Upper lobe of left lung (tissue), 6 donors: ENCODE measurements at regions not wholly inside any gene's neighbourhood (a gene's known extent, or its start where the extent isn't known, plus 50 kb on each side); places are given as distances from the start of the nearest gene placed in this dataset.

Experiments used
- ATAC-seq, 2 donors: fragments of 200-7000 bp; cut with Tn5 transposase; one replicate each; pipeline ENCODE4 v1.9.1; 2022; ENCODE audit warnings: mild to moderate bottlenecking in 2 of 2, moderate library complexity in 2 of 2; ENCODE audit not compliant: low FRiP score in 2 of 2
- DNase-seq, 2 donors: peaks; one replicate each; pipeline ENCODE4 v3.0.0-alpha.2; 2019 to 2020
- H3K27ac ChIP-seq, 4 donors: fragments of 200-600 bp; sonication (generic); one replicate each; pipeline ENCODE4 v1.5.1; 2016 to 2019
- H3K27me3 ChIP-seq, 4 donors: fragments of 200-600 bp; sonication (generic); one replicate each; pipeline ENCODE4 v1.5.1; 2017 to 2019
- H3K36me3 ChIP-seq, 4 donors: fragments of 200-600 bp; sonication (generic); one replicate each; pipeline ENCODE4 v1.5.1; 2016 to 2019
- H3K4me1 ChIP-seq, 4 donors: fragments of 200-600 bp; sonication (generic); one replicate each; pipeline ENCODE4 v1.5.1; 2018 to 2019
- H3K4me3 ChIP-seq, 4 donors: fragments of 200-600 bp; sonication (generic); one replicate each; pipeline ENCODE4 v1.5.1; 2017 to 2019; ENCODE audit warnings: mild to moderate bottlenecking in 2 of 4, moderate library complexity in 1 of 4
- H3K9me3 ChIP-seq, 4 donors: fragments of 200-600 bp; sonication (generic); one replicate each; pipeline ENCODE4 v1.5.1; 2018 to 2019
- CTCF ChIP-seq, 6 experiments: fragments of 450-650 bp in 4 of 6; fragments of 200-600 bp in 2 of 6; sonication (generic) in 2 of 6; IDR thresholded peaks; one replicate each; pipeline ENCODE4 v1.5.1; 2016 to 2019; ENCODE audit warnings: antibody characterized with exemption in 6 of 6
- EP300 ChIP-seq, 4 donors: sonication (generic); formaldehyde crosslinking; IDR thresholded peaks; one replicate each; pipeline ENCODE4 v1.5.1; 2017; ENCODE audit warnings: antibody characterized with exemption in 4 of 4, control low read depth in 2 of 4
- POLR2A ChIP-seq, 4 donors: fragments of 450-650 bp; IDR thresholded peaks; one replicate each; pipeline ENCODE4 v1.5.1; 2016 to 2017; ENCODE audit warnings: antibody characterized with exemption in 4 of 4, mild to moderate bottlenecking in 2 of 4
- POLR2AphosphoS5 ChIP-seq, 2 donors: sonication (generic); formaldehyde crosslinking; IDR thresholded peaks; one replicate each; pipeline ENCODE4 v1.5.1; 2017; ENCODE audit warnings: antibody characterized with exemption in 2 of 2
- WGBS, 2 donors: methylation state at CpG; one replicate each; pipeline ENCODE4 v1.1.5; 2017 to 2018; 5-methylcytosine and 5-hydroxymethylcytosine counted together
- donor health status: DM: no; HTN: no; CAD: no; lungs with moderate emphysema.
- donor health status: DM: no; HTN: yes; CAD: no; lungs with severe emphysema.

- H3K27me3 ChIP-seq = no peaks in the 10 kb centered on the region
- DNase-seq (no peak), ATAC-seq (no peak)
- no peaks in the 10 kb centered on the region for H3K9me3 ChIP-seq
- no peak for TF ChIP-seq POLR2AphosphoS5 (IDR thresholded peaks at IDR 0.05)
- TF ChIP-seq POLR2A (IDR thresholded peaks at IDR 0.05) = no peak
- TF ChIP-seq CTCF (IDR thresholded peaks at IDR 0.05) = no peak
- TF ChIP-seq EP300 (IDR thresholded peaks at IDR 0.05) = no peak
- no peaks in the 10 kb centered on the region for H3K36me3 ChIP-seq
- no peak overlapping the region for H3K4me3 ChIP-seq
- peaks cover 9 to 14% (median 11%) of the 10 kb centered on the region in 4 donors for H3K4me1 ChIP-seq
- WGBS, 2 donors = 78 to 84% methylated on average over 6 of the region's 6 CpGs
- peak overlapping the region in 1 of 4 donors; percentile 33 for H3K27ac ChIP-seq
Observed at GRCh38 chr21:41651830-41652229, 115.0 kb downstream of the RIPK4 start.

GRCh38 chr21:41651406-41651805 lies 115.4 kb downstream of the RIPK4 start:
- H3K9me3 ChIP-seq = no peaks in the 10 kb centered on the region
- 4 to 14% methylated on average over 8 of the region's 8 CpGs for WGBS, 2 donors
- ATAC-seq (no peak), DNase-seq (no peak)
- no peaks in the 10 kb centered on the region for H3K36me3 ChIP-seq
- no peaks in the 10 kb centered on the region for H3K27me3 ChIP-seq
- TF ChIP-seq EP300 (IDR thresholded peaks at IDR 0.05) (no peak), POLR2A (IDR thresholded peaks at IDR 0.05) (no peak), CTCF (IDR thresholded peaks at IDR 0.05) (no peak), POLR2AphosphoS5 (IDR thresholded peaks at IDR 0.05) (no peak)
- peak overlapping the region in 2 of 4 donors; percentile 28 to 33 for H3K27ac ChIP-seq
- no peak overlapping the region for H3K4me3 ChIP-seq
- H3K4me1 ChIP-seq = peaks cover 9 to 14% (median 11%) of the 10 kb centered on the region in 4 donors

GRCh38 chr21:41650526-41651145 lies 116.2 kb downstream of the RIPK4 start:
- Histone ChIP-seq H3K4me1 (peaks cover 9 to 14% (median 11%) of the 10 kb centered on the region in 4 donors), H3K9me3 (no peaks in the 10 kb centered on the region), H3K27me3 (no peaks in the 10 kb centered on the region), H3K4me3 (no peak overlapping the region), H3K36me3 (no peaks in the 10 kb centered on the region), H3K27ac (no peak overlapping the region)
- ATAC-seq = no peak
- 85 to 86% methylated on average over 19 of the region's 19 CpGs for WGBS, 2 donors
- no peak for TF ChIP-seq CTCF (IDR thresholded peaks at IDR 0.05)
- no peak for TF ChIP-seq POLR2A (IDR thresholded peaks at IDR 0.05)
- no peak for TF ChIP-seq POLR2AphosphoS5 (IDR thresholded peaks at IDR 0.05)
- no peak for TF ChIP-seq EP300 (IDR thresholded peaks at IDR 0.05)
- no peak for DNase-seq

GRCh38 chr21:41648591-41649031 lies 118.2 kb downstream of the RIPK4 start:
- WGBS, 2 donors = 69 to 75% methylated on average over 7 to 9 of the region's 9 CpGs
- Histone ChIP-seq H3K4me1 (peaks cover 8 to 13% (median 10%) of the 10 kb centered on the region in 4 donors), H3K36me3 (no peaks in the 10 kb centered on the region), H3K4me3 (no peak overlapping the region), H3K27me3 (no peaks in the 10 kb centered on the region), H3K9me3 (no peaks in the 10 kb centered on the region), H3K27ac (no peak overlapping the region)
- no peak for DNase-seq
- ATAC-seq = peak in 1 of 2 donors; percentile 74
- TF ChIP-seq EP300 (IDR thresholded peaks at IDR 0.05) (no peak), POLR2AphosphoS5 (IDR thresholded peaks at IDR 0.05) (no peak), CTCF (IDR thresholded peaks at IDR 0.05) (no peak), POLR2A (IDR thresholded peaks at IDR 0.05) (no peak)
